ENCODE measurements at regions not wholly inside any gene's neighbourhood (a gene's known extent, or its start where the extent isn't known, plus 50 kb on each side); places are given as distances from the start of the nearest gene placed in this dataset.
"Not testable (repeated sequence)": the region's sequence is repeated elsewhere in the genome, so short reads cannot be mapped to it uniquely, and the experiment has no call there.

- no peak for DNase-seq
Measured at GRCh38 chr17:64723781-64724180, 61.7 kb upstream of the SMURF2 start.

DNA sequence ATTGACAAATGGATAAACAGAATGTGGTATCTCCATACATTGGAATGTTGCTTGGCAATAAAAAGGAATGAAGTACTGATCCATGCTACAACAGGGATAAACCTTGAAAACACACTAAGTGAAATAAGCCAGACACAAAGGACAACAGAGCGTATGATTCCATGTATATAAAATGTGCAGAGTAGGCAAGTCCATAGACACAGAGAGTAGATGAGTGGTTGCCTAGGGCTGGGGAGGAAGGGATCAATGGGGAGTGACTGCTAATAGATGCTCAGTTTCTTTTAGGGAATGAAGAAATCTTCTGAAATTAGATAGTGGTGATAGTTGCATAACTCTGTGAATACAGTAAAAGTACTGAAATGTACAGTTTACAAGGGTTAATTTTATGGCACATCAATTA, 59.4 kb upstream of the SMURF2 start:
- not testable (repeated sequence) for DNase-seq

- not testable (repeated sequence) for DNase-seq
Measured at GRCh38 chr17:64720253-64720652, 58.1 kb upstream of the SMURF2 start.

- not testable (repeated sequence) for DNase-seq
Measured at GRCh38 chr17:64719517-64719916, 57.4 kb upstream of the SMURF2 start.

DNA sequence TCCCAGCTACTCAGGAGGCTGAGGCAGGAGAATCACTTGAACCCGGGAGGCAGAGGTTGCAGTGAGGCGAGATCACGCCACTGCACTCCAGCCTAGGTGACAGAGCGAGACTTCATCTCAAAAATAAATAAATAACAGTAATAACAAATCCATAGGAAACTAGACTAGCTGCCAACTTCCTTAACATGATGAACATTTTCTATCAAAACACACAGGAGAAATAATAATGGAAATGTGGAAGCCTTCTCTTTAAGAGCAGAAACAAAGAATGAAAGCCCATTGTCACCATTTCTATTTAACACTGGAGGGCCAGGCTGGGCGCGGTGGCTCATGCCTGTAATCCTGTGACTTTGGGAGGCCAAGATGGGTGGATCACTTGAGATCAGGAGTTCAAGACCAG, 56.7 kb upstream of the SMURF2 start:
- not testable (repeated sequence) for DNase-seq

GRCh38 chr17:64718058-64718457, 56.0 kb upstream of the SMURF2 start:
- DNase-seq, result no peak

- not testable (repeated sequence) for DNase-seq
Measured at GRCh38 chr17:64716496-64716895, 54.4 kb upstream of the SMURF2 start.

DNA sequence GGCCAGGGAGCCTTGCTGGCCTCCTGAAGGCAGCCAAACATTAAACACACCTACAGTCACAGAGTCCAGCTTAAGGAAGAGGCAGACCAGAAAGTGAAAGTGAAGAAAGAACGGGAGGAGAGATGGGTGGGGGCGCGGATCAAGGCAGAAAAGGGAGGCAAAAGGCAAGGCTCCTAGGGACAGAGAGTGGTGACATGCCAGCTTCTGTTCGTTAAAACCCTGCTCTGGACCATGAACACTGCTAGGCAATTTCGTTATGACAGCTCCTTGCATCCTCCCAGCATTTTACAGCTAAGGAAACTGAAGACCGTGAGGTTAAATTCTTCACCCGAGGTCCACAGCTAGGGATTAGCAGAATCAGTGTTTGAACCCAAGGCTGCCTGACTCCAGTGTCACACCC, 51.7 kb upstream of the SMURF2 start:
- not testable (repeated sequence) for DNase-seq

DNA sequence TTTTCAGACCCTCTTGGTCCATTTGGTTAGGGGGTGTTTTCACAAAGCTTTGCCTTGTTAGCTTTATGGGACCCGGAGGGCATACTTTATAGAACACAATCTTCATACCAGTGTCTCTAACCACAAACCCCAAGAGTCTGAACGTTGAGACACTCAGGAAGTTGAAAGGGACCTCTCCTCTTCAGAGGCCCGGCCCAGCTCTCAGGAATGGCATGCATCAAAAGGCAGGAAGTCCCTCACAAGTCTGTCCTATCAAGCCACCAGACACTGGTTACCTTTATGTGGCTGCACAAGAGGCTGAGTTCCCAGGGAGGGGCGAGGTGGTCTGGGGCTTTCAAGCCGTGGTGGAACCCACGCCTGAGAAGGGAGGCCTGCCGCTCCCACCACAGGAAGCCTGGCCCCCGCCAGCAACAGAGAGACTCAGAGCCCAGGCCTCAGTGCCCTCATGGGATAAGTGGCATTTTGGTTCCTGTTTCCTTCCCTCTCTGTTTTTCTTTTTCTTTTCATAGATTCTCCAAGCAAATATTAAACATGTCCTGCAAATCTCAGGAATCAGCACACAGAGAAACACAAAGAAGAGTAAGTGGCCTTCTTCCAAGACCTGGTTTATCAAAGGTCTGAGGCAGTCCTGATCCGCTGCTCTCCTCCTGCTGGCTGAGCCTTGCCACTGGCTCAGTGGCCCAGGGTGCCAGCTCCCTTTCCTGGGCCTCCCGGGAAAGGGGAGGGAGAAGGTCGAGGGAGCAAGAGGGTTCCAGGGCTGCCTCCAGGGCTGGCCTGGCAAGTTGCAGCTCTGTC, 50.6 kb upstream of the SMURF2 start:
- DNase-seq, result peak; percentile 9
